LNCaP clone FGC (cell line): ENCODE measurements at regions not wholly inside any gene's neighbourhood (a gene's known extent, or its start where the extent isn't known, plus 50 kb on each side); places are given as distances from the start of the nearest gene placed in this dataset.

Experiments used
- DNase-seq: peaks from one replicate; pipeline ENCODE4 v3.0.0-alpha.2; 2011; ENCODE audit warnings: low read depth
- H3K4me3 ChIP-seq: 2 replicates; pipeline ENCODE4 v1.5.1; 2011; ENCODE audit warnings: mild to moderate bottlenecking, low read depth, low read length, control low read depth
- TF ChIP-seq, protein P1 (sequence below): IDR thresholded peaks from 2 replicates; pipeline ENCODE4 v1.5.1; 2012; ENCODE audit warnings: mild to moderate bottlenecking; ENCODE audit not compliant: control insufficient read depth, insufficient read depth; ENCODE audit errors: extremely low read depth

DNA sequence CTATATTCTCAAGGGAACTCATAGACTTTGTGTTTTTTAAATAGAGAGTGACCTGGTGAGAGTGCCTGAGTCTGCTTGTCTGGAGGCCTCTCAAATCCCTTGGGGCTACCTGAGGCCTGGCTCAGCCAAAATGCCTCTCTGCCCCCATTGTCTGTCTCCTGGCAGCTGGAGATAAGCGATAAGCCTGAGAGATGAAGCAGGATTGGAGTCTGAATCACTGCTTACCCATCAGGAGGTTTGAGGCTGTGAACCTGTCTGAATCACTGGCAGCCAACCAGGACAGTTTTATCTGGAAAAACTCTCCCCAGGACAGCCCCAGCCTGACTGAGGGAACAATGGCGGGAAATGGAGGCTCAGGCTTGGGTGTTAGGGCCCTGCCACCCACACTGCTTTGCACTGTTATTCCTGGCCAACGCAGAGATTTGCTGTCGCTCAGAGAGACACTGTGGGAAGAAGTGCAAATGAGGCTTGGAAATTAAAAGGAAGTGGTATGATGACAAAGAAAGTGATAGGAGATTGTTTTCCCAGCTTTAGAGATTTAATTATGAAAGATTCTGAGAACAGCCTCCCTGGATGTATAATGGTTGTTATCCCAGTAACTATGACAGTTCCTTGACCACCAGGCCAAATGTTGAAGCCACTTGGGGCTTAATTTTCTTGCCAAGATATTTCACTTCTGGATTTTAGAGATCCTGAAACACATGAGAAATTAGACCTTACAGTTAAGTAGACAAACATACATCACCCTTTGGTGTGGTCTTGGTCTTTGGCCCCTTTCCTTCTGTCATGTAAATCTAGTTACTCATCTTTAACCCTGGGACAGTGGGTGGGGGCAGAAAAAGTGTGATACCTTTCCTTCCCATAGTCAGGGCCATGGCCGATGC, 102.1 kb downstream of the RASSF10 start:
- H3K4me3 ChIP-seq, result no peak overlapping the region
- DNase-seq, result no peak
- TF ChIP-seq, protein P1, sequence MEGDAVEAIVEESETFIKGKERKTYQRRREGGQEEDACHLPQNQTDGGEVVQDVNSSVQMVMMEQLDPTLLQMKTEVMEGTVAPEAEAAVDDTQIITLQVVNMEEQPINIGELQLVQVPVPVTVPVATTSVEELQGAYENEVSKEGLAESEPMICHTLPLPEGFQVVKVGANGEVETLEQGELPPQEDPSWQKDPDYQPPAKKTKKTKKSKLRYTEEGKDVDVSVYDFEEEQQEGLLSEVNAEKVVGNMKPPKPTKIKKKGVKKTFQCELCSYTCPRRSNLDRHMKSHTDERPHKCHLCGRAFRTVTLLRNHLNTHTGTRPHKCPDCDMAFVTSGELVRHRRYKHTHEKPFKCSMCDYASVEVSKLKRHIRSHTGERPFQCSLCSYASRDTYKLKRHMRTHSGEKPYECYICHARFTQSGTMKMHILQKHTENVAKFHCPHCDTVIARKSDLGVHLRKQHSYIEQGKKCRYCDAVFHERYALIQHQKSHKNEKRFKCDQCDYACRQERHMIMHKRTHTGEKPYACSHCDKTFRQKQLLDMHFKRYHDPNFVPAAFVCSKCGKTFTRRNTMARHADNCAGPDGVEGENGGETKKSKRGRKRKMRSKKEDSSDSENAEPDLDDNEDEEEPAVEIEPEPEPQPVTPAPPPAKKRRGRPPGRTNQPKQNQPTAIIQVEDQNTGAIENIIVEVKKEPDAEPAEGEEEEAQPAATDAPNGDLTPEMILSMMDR, result no peak

DNA sequence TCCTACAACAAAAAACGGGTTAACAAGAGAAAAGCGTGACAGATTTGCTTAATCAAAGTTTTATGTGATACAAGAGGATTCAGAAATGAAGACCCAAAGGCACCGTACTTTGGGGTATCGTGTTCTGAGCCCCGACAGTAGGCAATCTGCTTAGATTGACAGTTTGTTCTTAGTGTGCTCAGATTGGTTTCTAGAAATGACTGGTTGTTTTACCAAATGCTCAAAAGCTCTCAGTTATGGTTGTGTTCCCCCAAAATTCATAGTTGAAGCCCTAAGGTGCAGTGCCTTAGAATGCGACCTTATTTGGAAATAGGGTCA, 102.7 kb downstream of the RASSF10 start:
- TF ChIP-seq, protein P1, result no peak
- DNase-seq, result no peak
- no peak overlapping the region for H3K4me3 ChIP-seq

DNA sequence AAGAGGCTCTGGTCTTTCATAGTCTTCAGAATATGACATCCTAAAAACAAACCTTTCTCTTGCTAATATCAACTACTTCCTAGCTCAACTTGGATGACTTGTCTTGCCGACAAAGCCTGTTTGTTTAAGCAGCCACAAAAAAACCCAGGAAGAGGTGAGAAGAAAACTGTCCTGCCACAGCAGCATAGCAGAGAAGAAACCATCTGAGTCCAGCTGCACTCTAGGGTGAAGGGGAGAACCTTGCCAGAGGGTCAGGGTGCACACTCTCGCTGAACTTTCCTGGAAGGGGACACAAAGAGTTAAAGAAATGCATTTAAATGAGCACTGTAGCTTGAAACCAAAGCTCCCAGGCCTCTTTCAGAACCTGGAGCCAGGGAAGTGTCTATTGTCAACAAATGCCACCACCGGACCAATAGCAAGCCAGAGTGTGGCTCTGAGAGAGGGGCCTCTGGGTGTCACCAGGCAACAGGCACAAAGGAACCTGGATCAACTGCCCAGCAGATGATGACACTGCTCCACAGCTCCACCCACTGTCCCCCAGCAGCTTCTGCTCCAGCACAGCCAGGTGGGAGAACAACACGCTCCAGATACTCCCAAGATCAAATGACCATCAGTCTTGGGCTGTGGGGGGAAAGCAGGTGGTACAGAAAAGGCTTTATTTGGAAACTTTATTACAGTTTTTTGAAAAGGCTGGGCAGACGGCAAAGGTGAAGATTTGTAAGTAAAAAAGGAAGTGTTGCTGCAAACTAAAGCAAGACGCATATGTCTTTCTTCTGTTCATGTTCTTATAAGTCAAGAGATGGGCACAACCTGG, 105.7 kb downstream of the RASSF10 start:
- DNase-seq, result no peak
- no peak overlapping the region for H3K4me3 ChIP-seq
- TF ChIP-seq, protein P1, result peak; percentile 50

DNA sequence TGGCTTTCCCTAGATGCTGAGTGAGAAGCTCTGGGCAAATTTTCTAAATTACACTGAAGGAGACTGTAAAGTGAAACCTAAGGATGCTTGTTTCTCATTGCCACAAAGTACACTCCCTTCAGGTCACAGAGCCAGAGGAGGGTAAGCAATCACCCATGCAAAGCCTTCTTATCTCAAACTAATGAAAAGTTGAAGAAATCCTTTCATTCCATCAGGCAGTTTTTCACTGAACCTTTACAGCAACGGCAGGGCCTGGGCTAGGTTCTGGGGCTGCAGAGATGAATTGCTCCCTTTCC, 106.2 kb downstream of the RASSF10 start:
- no peak for DNase-seq
- TF ChIP-seq, protein P1, result no peak
- H3K4me3 ChIP-seq, result no peak overlapping the region

DNA sequence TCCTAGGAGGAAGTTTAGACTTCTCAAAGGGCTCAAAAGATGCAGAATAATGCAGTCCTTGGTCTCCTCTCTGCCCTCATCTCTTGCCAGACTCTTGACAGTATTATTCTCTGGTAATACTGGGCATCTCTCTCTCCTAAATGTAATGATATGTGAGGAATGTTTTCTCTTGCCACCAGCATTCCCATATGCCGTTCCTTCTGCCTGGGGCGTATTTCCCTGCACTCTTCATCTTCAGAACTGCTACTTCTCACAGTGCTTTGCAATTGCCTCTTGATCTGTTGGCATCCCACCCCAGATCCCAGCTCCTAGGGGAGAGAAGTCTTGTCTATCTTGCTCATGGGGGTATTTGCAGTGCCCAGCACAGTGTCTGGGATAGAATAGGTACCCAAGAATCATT, 107.4 kb downstream of the RASSF10 start:
- no peak for DNase-seq
- no peak overlapping the region for H3K4me3 ChIP-seq
- TF ChIP-seq, protein P1, result no peak

GRCh38 chr11:13117344-13117743, 108.2 kb downstream of the RASSF10 start:
- TF ChIP-seq, protein P1, result no peak
- no peak for DNase-seq
- no peak overlapping the region for H3K4me3 ChIP-seq
